ENCODE measurements at regions not wholly inside any gene's neighbourhood (a gene's known extent, or its start where the extent isn't known, plus 50 kb on each side); places are given as distances from the start of the nearest gene placed in this dataset.

DNA sequence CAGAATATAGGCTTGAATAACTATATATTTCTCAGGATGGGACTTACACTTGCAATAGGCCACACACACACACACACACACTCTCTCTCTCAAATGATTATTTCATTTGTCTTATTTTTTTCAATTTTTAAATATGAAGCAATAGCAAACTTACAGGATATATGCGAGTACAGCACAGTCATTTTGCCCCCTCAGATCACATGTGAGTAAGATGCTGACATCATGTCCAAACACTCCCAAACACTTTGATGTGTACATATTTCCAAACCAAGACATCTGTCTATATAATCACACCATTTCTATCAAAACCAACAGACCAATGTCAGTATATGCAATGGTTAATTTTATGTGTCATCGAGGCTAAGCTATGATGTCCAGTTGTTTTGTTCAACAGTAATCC lies 1535.9 kb upstream of the FLRT2 start:
- Histone ChIP-seq H3K27me3 (no peaks in the 10 kb centered on the region), H3K27ac (no peak overlapping the region), H3K4me1 (no peaks in the 10 kb centered on the region), H3K4me3 (no peak overlapping the region), H3K36me3 (no peaks in the 10 kb centered on the region), H3K9me3 (no peaks in the 10 kb centered on the region)
- intact Hi-C loops (cut with DNase I) = no loop called here
- whole genome bisulfite sequencing, 2 donors = 80 to 86% methylated on average over 2 of the region's 2 CpGs
- TF ChIP-seq, protein P1, sequence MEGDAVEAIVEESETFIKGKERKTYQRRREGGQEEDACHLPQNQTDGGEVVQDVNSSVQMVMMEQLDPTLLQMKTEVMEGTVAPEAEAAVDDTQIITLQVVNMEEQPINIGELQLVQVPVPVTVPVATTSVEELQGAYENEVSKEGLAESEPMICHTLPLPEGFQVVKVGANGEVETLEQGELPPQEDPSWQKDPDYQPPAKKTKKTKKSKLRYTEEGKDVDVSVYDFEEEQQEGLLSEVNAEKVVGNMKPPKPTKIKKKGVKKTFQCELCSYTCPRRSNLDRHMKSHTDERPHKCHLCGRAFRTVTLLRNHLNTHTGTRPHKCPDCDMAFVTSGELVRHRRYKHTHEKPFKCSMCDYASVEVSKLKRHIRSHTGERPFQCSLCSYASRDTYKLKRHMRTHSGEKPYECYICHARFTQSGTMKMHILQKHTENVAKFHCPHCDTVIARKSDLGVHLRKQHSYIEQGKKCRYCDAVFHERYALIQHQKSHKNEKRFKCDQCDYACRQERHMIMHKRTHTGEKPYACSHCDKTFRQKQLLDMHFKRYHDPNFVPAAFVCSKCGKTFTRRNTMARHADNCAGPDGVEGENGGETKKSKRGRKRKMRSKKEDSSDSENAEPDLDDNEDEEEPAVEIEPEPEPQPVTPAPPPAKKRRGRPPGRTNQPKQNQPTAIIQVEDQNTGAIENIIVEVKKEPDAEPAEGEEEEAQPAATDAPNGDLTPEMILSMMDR (IDR thresholded peaks at IDR 0.05) = no peak
- no peak for DNase-seq

DNA sequence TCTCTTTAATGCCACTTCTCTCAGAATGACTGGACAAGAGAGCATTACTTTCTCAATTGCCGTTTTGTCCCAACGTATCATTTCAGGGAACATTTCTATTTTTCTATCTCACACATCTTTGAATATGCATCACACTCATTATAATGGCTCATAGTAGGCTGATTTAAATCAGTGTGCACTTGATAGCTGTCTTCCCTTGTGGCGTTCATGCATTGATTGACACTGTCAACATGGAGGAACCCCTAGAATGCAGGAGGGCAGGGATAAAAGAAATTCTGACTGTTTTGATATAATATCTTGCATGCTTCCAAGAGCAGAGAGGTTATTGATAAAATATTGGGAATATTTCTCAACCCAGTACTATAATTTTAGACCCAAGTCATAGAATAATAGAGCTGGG lies 1528.9 kb upstream of the FLRT2 start:
- Histone ChIP-seq H3K4me1 (no peaks in the 10 kb centered on the region), H3K4me3 (no peak overlapping the region), H3K9me3 (peaks cover 0 to 3% (median 0%) of the 10 kb centered on the region in 4 donors), H3K27ac (no peak overlapping the region), H3K36me3 (no peaks in the 10 kb centered on the region), H3K27me3 (no peaks in the 10 kb centered on the region)
- intact Hi-C loops (cut with DNase I) = no loop called here
- DNase-seq = no peak
- WGBS, 2 donors = 92 to 95% methylated on average over 3 of the region's 3 CpGs
- TF ChIP-seq POLR2A (IDR thresholded peaks at IDR 0.05) (no peak), POLR2AphosphoS5 (IDR thresholded peaks at IDR 0.05) (no peak), EP300 (IDR thresholded peaks at IDR 0.05) (no peak)
- TF ChIP-seq, protein P1 (IDR thresholded peaks at IDR 0.05) = no peak

DNA sequence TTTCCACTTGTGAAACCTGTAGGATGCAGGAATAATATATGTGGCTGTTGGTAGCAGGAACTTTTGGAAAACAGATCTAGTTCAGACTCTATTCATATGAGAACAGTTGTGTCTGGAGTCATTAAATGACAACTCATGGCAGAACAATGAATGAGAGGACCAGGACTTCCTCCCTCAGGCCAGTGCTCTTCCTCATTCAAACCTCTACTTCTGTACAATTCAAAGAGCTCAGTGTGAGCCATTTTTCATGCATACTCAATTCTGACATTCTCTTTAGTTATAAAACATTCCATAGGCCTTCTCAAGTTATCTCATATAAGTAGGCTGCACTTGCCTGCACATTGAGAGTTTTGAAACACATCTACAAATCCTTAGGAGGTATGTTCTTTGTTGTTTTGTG lies 1526.6 kb upstream of the FLRT2 start:
- Histone ChIP-seq H3K4me3 (no peak overlapping the region), H3K9me3 (peaks cover 0 to 3% (median 0%) of the 10 kb centered on the region in 4 donors), H3K27ac (no peak overlapping the region), H3K27me3 (no peaks in the 10 kb centered on the region), H3K4me1 (peaks cover 0 to 7% (median 0%) of the 10 kb centered on the region in 4 donors), H3K36me3 (no peaks in the 10 kb centered on the region)
- TF ChIP-seq EP300 (IDR thresholded peaks at IDR 0.05) (no peak), POLR2AphosphoS5 (IDR thresholded peaks at IDR 0.05) (no peak), POLR2A (IDR thresholded peaks at IDR 0.05) (no peak)
- TF ChIP-seq, protein P1 (IDR thresholded peaks at IDR 0.05) = no peak
- intact Hi-C loops (cut with DNase I) = no loop called here
- DNase-seq = no peak

DNA sequence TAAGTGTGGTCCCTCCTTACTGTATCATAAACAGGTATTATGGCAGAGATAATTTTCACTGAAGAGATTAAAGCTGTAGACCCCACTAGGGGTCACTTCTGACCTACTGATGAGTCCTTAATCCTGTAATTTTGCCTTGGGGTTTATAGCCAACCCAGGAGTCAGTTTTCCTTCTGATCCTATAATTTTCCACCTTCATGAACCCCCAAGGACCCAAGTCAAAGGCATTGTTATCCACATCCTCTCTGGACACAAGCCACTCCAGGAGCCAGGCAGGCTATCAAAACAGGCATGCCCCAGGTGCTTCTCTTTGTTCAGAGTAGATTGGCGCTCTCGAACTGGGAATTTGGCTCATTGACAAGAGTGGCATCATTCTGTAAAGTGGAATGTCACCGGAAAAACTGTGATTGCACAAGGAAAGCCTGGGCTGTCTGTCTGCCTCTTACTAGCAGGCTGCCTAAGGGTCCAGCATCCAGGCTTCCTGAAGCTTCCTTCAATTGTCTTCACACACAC lies 1523.2 kb upstream of the FLRT2 start:
- no peak for TF ChIP-seq POLR2AphosphoS5 (IDR thresholded peaks at IDR 0.05)
- no peak for DNase-seq
- intact Hi-C loops (cut with DNase I) = no loop called here

DNA sequence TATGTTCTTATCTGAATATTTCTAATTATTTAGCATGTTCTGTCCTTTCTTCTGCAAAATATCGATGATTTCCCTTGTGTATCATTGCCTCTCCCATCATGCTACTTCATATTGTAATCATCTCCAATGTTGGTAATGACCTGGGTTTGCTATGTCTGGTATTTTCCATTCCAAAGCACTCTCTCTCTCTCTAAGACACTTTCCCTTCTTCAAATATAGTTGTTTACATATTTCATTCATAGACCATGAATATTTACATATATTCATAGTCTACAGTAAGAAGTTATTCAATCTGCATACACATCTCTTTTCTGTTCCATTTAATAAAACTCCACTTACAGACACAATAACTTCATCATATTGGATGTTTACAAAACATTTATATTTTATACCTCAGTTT lies 1516.5 kb upstream of the FLRT2 start:
- Histone ChIP-seq H3K27me3 (no peaks in the 10 kb centered on the region), H3K9me3 (no peaks in the 10 kb centered on the region), H3K27ac (no peak overlapping the region), H3K36me3 (no peaks in the 10 kb centered on the region), H3K4me1 (peaks cover 0 to 13% (median 5%) of the 10 kb centered on the region in 4 donors), H3K4me3 (no peak overlapping the region)
- WGBS, 2 donors = 64 to 79% methylated on average over 1 of the region's 1 CpG
- intact Hi-C loops (cut with DNase I) = no loop called here
- no peak for DNase-seq
- TF ChIP-seq EP300 (IDR thresholded peaks at IDR 0.05) (no peak), POLR2AphosphoS5 (IDR thresholded peaks at IDR 0.05) (no peak), POLR2A (IDR thresholded peaks at IDR 0.05) (no peak)
- TF ChIP-seq, protein P1 (IDR thresholded peaks at IDR 0.05) = no peak

More for the DNA sequence above, 1523.2 kb upstream of the FLRT2 start:
- whole genome bisulfite sequencing, 2 donors = 83 to 85% methylated on average over 3 of the region's 3 CpGs
- Histone ChIP-seq H3K9me3 (no peaks in the 10 kb centered on the region), H3K36me3 (no peaks in the 10 kb centered on the region), H3K27ac (no peak overlapping the region), H3K4me1 (peaks cover 0 to 7% (median 0%) of the 10 kb centered on the region in 4 donors), H3K27me3 (no peaks in the 10 kb centered on the region), H3K4me3 (no peak overlapping the region)

Measured in sigmoid colon (tissue), 6 donors.